ENCODE measurements at regions not wholly inside any gene's neighbourhood (a gene's known extent, or its start where the extent isn't known, plus 50 kb on each side); places are given as distances from the start of the nearest gene placed in this dataset.

- TF ChIP-seq CTCF (IDR thresholded peaks at IDR 0.05) (no peak), POLR2A (IDR thresholded peaks at IDR 0.05) (no peak)
- Histone ChIP-seq H3K4me1 (no peaks in the 10 kb centered on the region), H3K27me3 (no peaks in the 10 kb centered on the region), H3K9me3 (no peaks in the 10 kb centered on the region), H3K27ac (no peak overlapping the region), H3K4me3 (replicated peaks in 1 of 3) (no peak overlapping the region), H3K36me3 (no peaks in the 10 kb centered on the region)
- 63 to 75% methylated on average over 3 of the region's 3 CpGs for WGBS, 2 donors
- no peak for DNase-seq
- intact Hi-C loops (cut with DNase I): no loop called here
Measured at GRCh38 chr22:34303656-34304055, 383.4 kb upstream of the LARGE1 start.

DNA sequence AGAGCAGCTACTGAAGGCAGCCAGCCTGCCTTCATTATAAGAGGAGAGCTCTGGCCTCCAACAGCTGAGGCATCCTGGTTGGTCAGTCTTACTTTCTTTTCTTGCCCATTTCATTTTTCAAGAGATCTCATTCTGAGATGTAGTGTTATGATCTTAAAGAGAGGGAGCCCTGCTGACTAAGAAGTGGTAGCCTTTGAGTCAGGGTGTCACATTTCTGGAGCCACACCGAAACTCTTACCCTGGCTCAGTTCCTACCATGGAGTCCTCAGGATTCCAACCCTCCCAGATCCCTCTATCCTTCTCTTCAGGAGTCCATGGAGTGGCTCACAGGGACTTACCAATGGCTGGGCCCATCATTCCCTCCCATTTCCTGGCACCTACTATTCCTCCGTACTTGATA, 386.1 kb upstream of the LARGE1 start:
- 88% methylated on average over 2 of the region's 2 CpGs for WGBS, 2 donors
- H3K27ac ChIP-seq: no peak overlapping the region
- H3K4me3 ChIP-seq (replicated peaks in 1 of 3): no peak overlapping the region

DNA sequence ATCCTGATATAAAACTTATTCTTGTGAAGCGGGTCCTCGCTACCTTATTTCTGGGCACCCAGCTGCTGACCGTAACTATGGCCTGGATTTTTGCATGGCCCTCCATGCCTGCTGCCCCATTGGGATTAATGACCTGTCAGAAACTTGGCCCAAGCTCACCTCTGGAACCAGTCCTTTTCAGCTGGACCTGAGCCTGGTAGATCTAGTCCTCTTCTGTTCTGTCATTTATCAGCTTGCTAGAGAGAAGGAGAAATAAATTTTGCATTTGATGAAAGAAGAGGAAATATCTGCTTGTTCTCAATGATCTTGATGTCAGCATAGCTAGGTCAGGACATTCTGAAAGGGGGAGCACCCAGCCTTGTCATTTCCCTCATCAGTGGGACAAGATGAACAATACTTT, 387.8 kb upstream of the LARGE1 start:
- intact Hi-C loops (cut with DNase I): no loop called here
- no peak for DNase-seq
- no peaks in the 10 kb centered on the region for H3K36me3 ChIP-seq
- no peak overlapping the region for H3K4me3 ChIP-seq (replicated peaks in 1 of 3)
- 93 to 97% methylated on average over 3 of the region's 3 CpGs for whole genome bisulfite sequencing, 2 donors
- no peaks in the 10 kb centered on the region for H3K27me3 ChIP-seq
- H3K9me3 ChIP-seq: no peaks in the 10 kb centered on the region
- TF ChIP-seq CTCF (IDR thresholded peaks at IDR 0.05): no peak
- no peak for TF ChIP-seq POLR2A (IDR thresholded peaks at IDR 0.05)
- H3K27ac ChIP-seq: no peak overlapping the region
- no peaks in the 10 kb centered on the region for H3K4me1 ChIP-seq

More for the DNA sequence above, 386.1 kb upstream of the LARGE1 start:
- DNase-seq: no peak
- no peaks in the 10 kb centered on the region for H3K9me3 ChIP-seq
- no peaks in the 10 kb centered on the region for H3K4me1 ChIP-seq
- no peaks in the 10 kb centered on the region for H3K27me3 ChIP-seq
- TF ChIP-seq POLR2A (IDR thresholded peaks at IDR 0.05): no peak
- TF ChIP-seq CTCF (IDR thresholded peaks at IDR 0.05): no peak
- intact Hi-C loops (cut with DNase I): no loop called here
- no peaks in the 10 kb centered on the region for H3K36me3 ChIP-seq

DNA sequence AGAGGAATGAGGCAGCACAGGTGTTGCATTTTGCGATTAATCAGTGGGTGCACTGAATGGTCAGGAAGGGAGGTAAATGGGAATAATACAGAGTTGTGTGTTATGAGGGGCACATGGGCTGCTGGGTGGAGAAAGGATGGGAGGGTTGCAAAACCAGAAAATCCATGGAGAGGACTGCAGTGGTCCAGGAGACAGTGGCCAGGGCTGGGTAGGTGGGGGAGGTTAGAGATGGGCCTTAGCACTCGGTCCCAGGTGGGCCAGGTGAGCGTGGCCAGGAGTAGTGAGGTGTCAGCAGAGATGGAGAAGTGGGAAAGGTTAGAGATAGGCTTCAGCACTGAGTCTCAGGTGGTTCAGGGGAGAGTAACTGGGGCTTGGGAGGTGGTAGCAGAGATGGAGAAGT, 399.1 kb upstream of the LARGE1 start:
- Histone ChIP-seq H3K4me1 (no peaks in the 10 kb centered on the region), H3K4me3 (replicated peaks in 1 of 3) (no peak overlapping the region), H3K36me3 (no peaks in the 10 kb centered on the region), H3K9me3 (no peaks in the 10 kb centered on the region), H3K27me3 (no peaks in the 10 kb centered on the region), H3K27ac (no peak overlapping the region)
- TF ChIP-seq CTCF (IDR thresholded peaks at IDR 0.05) (no peak), POLR2A (IDR thresholded peaks at IDR 0.05) (no peak)
- intact Hi-C loops (cut with DNase I): no loop called here
- DNase-seq: no peak
- 76 to 77% methylated on average over 3 of the region's 3 CpGs for WGBS, 2 donors

DNA sequence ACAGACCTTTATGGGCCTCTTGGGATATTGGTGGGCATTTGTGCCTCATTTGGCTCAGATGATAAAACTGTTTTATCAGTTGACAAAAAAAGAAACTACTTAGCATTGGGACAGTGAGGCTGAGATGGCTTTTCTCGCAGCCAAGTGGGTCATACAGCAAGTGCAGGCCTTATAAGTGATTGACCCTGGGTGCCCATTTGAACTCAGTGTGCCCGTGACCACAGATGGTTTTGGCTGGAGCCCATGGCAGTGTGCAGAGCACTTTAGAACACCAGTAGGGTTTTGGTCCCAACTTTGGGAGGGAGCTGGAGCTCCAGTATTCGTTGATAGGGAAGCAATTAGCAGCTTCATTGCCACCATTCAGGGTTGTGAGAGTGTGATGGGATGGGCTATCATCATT, 404.5 kb upstream of the LARGE1 start:
- DNase-seq: no peak
- Histone ChIP-seq H3K9me3 (no peaks in the 10 kb centered on the region), H3K4me3 (replicated peaks in 1 of 3) (no peak overlapping the region), H3K27ac (no peak overlapping the region), H3K27me3 (no peaks in the 10 kb centered on the region), H3K36me3 (no peaks in the 10 kb centered on the region), H3K4me1 (no peaks in the 10 kb centered on the region)
- intact Hi-C loops (cut with DNase I): no loop called here
- TF ChIP-seq POLR2A (IDR thresholded peaks at IDR 0.05) (no peak), CTCF (IDR thresholded peaks at IDR 0.05) (no peak)
- WGBS, 2 donors: 89 to 95% methylated on average over 3 of the region's 3 CpGs

Data from thyroid gland (tissue), 4 donors.